Esophagus muscularis mucosa (tissue), 4 donors: ENCODE measurements at regions not wholly inside any gene's neighbourhood (a gene's known extent, or its start where the extent isn't known, plus 50 kb on each side); places are given as distances from the start of the nearest gene placed in this dataset.

Experiments
- CTCF ChIP-seq, 3 experiments: fragments of 200-600 bp in 2 of 3; fragments of 450-650 bp in 1 of 3; sonication (generic) in 2 of 3; IDR thresholded peaks; one replicate each; pipeline ENCODE4 v1.5.1; 2017 to 2019; ENCODE audit warnings: antibody characterized with exemption in 3 of 3, mild to moderate bottlenecking in 2 of 3, moderate library complexity in 1 of 3
- EP300 ChIP-seq: sonication (generic); formaldehyde crosslinking; IDR thresholded peaks from one replicate; pipeline ENCODE4 v1.6.1; 2017; ENCODE audit warnings: antibody characterized with exemption
- POLR2A ChIP-seq: fragments of 450-650 bp; IDR thresholded peaks from one replicate; pipeline ENCODE4 v1.6.1; 2017; ENCODE audit warnings: antibody characterized with exemption, moderate library complexity, mild to moderate bottlenecking, low read depth
- POLR2AphosphoS5 ChIP-seq, 2 donors: sonication (generic); formaldehyde crosslinking; IDR thresholded peaks; one replicate each; pipeline ENCODE4 v1.6.1; 2017; ENCODE audit warnings: antibody characterized with exemption in 2 of 2

GRCh38 chr18:10143596-10143995, 229.8 kb downstream of the VAPA start:
- no peak for TF ChIP-seq CTCF (IDR thresholded peaks at IDR 0.05)
- no peak for TF ChIP-seq POLR2A
- TF ChIP-seq EP300: no peak
- no peak for TF ChIP-seq POLR2AphosphoS5 (IDR thresholded peaks at IDR 0.05)
